Endothelial cell of umbilical vein (primary cell): ENCODE measurements at regions not wholly inside any gene's neighbourhood (a gene's known extent, or its start where the extent isn't known, plus 50 kb on each side); places are given as distances from the start of the nearest gene placed in this dataset.

ENCODE experiments used
- EZH2 ChIP-seq: IDR thresholded peaks from 2 replicates; pipeline ENCODE4 v1.6.1; 2012; ENCODE audit warnings: borderline replicate concordance, low read depth, mild to moderate bottlenecking, moderate library complexity, low read length, inconsistent platforms; ENCODE audit not compliant: severe bottlenecking
- FOS ChIP-seq: IDR thresholded peaks from 2 replicates; pipeline ENCODE4 v1.6.1; 2011; ENCODE audit warnings: mild to moderate bottlenecking, low read length, moderate library complexity, borderline replicate concordance; ENCODE audit not compliant: insufficient read depth
- GATA2 ChIP-seq: IDR thresholded peaks from 2 replicates; pipeline ENCODE4 v1.7.0; 2011; ENCODE audit warnings: low read depth, mild to moderate bottlenecking, moderate library complexity, mixed read lengths, low read length; ENCODE audit not compliant: insufficient read length, insufficient read depth
- JUN ChIP-seq: IDR thresholded peaks from 2 replicates; pipeline ENCODE4 v1.6.1; 2011; ENCODE audit warnings: borderline replicate concordance, low read depth; ENCODE audit not compliant: insufficient read length, insufficient read depth
- MYC ChIP-seq: IDR thresholded peaks from one replicate; pipeline ENCODE4 v1.6.1; 2011; ENCODE audit warnings: mild to moderate bottlenecking, low read depth, low read length
- POLR2A ChIP-seq: IDR thresholded peaks from 2 replicates; pipeline ENCODE4 v1.6.1; 2012; ENCODE audit warnings: low read depth, mild to moderate bottlenecking, control low read depth, low read length
- POLR2AphosphoS5 ChIP-seq: IDR thresholded peaks from 2 replicates; pipeline ENCODE4 v1.6.1; 2012; ENCODE audit warnings: low read depth, mild to moderate bottlenecking, control low read depth, low read length, moderate library complexity; ENCODE audit not compliant: insufficient read depth
- TF ChIP-seq, protein P1 (sequence below), 2 donors: IDR thresholded peaks; 1 replicate in 1 of 2; 2 replicates in 1 of 2; pipeline ENCODE4 v1.5.1; 2011; ENCODE audit warnings: low read length in 2 of 2, mild to moderate bottlenecking in 2 of 2, moderate library complexity in 2 of 2, control low read depth in 1 of 2, inconsistent platforms in 1 of 2, low read depth in 1 of 2; ENCODE audit not compliant: insufficient read depth in 1 of 2; ENCODE audit errors: extremely low read depth in 1 of 2
- TF ChIP-seq, protein P2 (sequence below): IDR thresholded peaks from 2 replicates; pipeline ENCODE4 v1.6.1; 2011; ENCODE audit not compliant: insufficient read depth, insufficient read length

DNA sequence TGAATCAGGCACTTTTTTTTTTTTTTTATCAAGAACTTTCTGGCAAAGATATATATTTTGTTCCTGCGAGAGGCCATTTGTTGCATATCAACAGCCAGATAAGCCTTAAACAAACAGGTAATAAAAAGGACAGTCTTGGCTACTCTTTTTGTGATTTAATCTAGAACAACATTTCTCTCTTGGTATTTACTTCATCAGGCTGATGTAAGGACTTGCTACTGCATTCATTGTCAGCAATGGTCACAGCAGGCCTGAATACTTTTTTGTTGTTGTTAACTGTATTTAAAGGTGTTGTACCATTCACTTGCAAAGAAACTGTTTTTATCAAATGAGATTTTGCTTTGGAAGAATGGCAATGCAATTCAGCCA is 683.8 kb downstream of the IRS1 start:
- TF ChIP-seq EZH2: no peak
- TF ChIP-seq, protein P1, sequence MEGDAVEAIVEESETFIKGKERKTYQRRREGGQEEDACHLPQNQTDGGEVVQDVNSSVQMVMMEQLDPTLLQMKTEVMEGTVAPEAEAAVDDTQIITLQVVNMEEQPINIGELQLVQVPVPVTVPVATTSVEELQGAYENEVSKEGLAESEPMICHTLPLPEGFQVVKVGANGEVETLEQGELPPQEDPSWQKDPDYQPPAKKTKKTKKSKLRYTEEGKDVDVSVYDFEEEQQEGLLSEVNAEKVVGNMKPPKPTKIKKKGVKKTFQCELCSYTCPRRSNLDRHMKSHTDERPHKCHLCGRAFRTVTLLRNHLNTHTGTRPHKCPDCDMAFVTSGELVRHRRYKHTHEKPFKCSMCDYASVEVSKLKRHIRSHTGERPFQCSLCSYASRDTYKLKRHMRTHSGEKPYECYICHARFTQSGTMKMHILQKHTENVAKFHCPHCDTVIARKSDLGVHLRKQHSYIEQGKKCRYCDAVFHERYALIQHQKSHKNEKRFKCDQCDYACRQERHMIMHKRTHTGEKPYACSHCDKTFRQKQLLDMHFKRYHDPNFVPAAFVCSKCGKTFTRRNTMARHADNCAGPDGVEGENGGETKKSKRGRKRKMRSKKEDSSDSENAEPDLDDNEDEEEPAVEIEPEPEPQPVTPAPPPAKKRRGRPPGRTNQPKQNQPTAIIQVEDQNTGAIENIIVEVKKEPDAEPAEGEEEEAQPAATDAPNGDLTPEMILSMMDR (IDR thresholded peaks at IDR 0.05; ENCODE audit: extremely low read depth in 1 of 2, insufficient read depth in 1 of 2, low read depth in 1 of 2, low read length in 2 of 2): no peak
- no peak for TF ChIP-seq POLR2AphosphoS5
- TF ChIP-seq POLR2A: no peak
- peak; percentile 37 for TF ChIP-seq GATA2
- TF ChIP-seq JUN: no peak
- TF ChIP-seq, protein P2, sequence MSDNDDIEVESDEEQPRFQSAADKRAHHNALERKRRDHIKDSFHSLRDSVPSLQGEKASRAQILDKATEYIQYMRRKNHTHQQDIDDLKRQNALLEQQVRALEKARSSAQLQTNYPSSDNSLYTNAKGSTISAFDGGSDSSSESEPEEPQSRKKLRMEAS: no peak
- TF ChIP-seq MYC: no peak
- TF ChIP-seq FOS: no peak
